Endothelial cell of umbilical vein (primary cell): ENCODE measurements at regions not wholly inside any gene's neighbourhood (a gene's known extent, or its start where the extent isn't known, plus 50 kb on each side); places are given as distances from the start of the nearest gene placed in this dataset.

Experiments used
- BruUV-seq: library from RNA; stranded (reverse); fragments of 400-500 nt; replicated peaks from 2 replicates; lab custom pipeline; 2021; lab: Mats Ljungman, UMichigan
- CTCF ChIA-PET: fragments of 300-600, 350-600 bp; sonication (Branson Sonifier 250); formaldehyde crosslinking; loops from one replicate; lab custom pipeline; 2021; ENCODE audit warnings: antibody characterized with exemption, inconsistent platforms; lab: Charles Lee
- POLR2A ChIA-PET: fragments of 300-600, 350-600 bp; sonication (Branson Sonifier 250); formaldehyde crosslinking; loops from one replicate; lab custom pipeline; 2021; ENCODE audit warnings: antibody characterized with exemption, inconsistent platforms; lab: Charles Lee
- DNase-seq: peaks from one replicate; pipeline ENCODE4 v3.0.0-alpha.2; 2011; ENCODE audit warnings: low read depth, low spot score
- FAIRE-seq: peaks from 2 replicates; lab custom pipeline; 2011; peaks lifted over from hg19 to GRCh38; lab: Jason Lieb, UNC
- H2AFZ ChIP-seq: 2 replicates; pipeline ENCODE4 v1.6.0; 2012; ENCODE audit warnings: low read depth, low read length, control low read depth, inconsistent platforms
- H3K27ac ChIP-seq: 2 replicates; pipeline ENCODE4 v1.5.1; 2011; ENCODE audit warnings: low read depth, mild to moderate bottlenecking, control low read depth, low read length, moderate library complexity; ENCODE audit not compliant: insufficient read depth
- H3K27me3 ChIP-seq, 2 experiments: 2 replicates each; pipeline versions ENCODE4 v1.6.0 to v1.6.1; 2011; ENCODE audit warnings: low read length in 2 of 2, mixed read lengths in 1 of 2; ENCODE audit not compliant: control insufficient read depth in 2 of 2, insufficient read depth in 2 of 2
- H3K36me3 ChIP-seq, 2 experiments: 2 replicates in 1 of 2; 3 replicates in 1 of 2; pipeline ENCODE4 v1.5.1; 2011; ENCODE audit warnings: low read length in 2 of 2, mild to moderate bottlenecking in 1 of 2, moderate library complexity in 1 of 2; ENCODE audit not compliant: control insufficient read depth in 2 of 2, insufficient read depth in 2 of 2; ENCODE audit errors: extremely low read depth in 1 of 2
- H3K4me1 ChIP-seq: 3 replicates; pipeline ENCODE4 v1.5.1; 2011; ENCODE audit warnings: mild to moderate bottlenecking, low read length; ENCODE audit not compliant: control insufficient read depth, insufficient read depth; ENCODE audit errors: extremely low read depth
- H3K4me2 ChIP-seq: 2 replicates; pipeline ENCODE4 v1.6.1; 2011; ENCODE audit warnings: low read length, control low read depth, mixed read lengths; ENCODE audit not compliant: insufficient read depth
- H3K4me3 ChIP-seq, 3 experiments: fragments of 200-600 bp in 1 of 3; sonication (generic), shearing (Covaris generic) in 1 of 3; replicated peaks in 1 of 3; 2 replicates each; pipeline ENCODE4 v1.5.1; 2011 to 2016; ENCODE audit warnings: control low read depth in 3 of 3, low read length in 3 of 3, mild to moderate bottlenecking in 2 of 3, inconsistent platforms in 1 of 3, low read depth in 1 of 3, moderate library complexity in 1 of 3; ENCODE audit not compliant: insufficient read depth in 1 of 3
- H3K79me2 ChIP-seq: 2 replicates; pipeline ENCODE4 v1.6.0; 2012; ENCODE audit warnings: low read length, inconsistent platforms; ENCODE audit not compliant: control insufficient read depth, insufficient read depth
- H3K9ac ChIP-seq: replicated peaks from 2 replicates; pipeline ENCODE3; 2011; ENCODE audit warnings: low read length, control low read depth; ENCODE audit not compliant: insufficient read depth; ENCODE audit errors: extremely low read depth
- H3K9me1 ChIP-seq: replicated peaks from 3 replicates; pipeline ENCODE4 v1.6.0; 2011; ENCODE audit warnings: mild to moderate bottlenecking, low read length; ENCODE audit not compliant: control insufficient read depth, insufficient read depth; ENCODE audit errors: extremely low read depth
- H3K9me3 ChIP-seq: replicated peaks from 2 replicates; pipeline ENCODE4 v1.5.1; 2012; ENCODE audit warnings: low read length, inconsistent platforms; ENCODE audit not compliant: control insufficient read depth, insufficient read depth
- H4K20me1 ChIP-seq: replicated peaks from 2 replicates; pipeline ENCODE3; 2011; ENCODE audit warnings: mild to moderate bottlenecking, low read length; ENCODE audit not compliant: control insufficient read depth, insufficient read depth; ENCODE audit errors: extremely low read depth
- CTCF ChIP-seq, 2 donors: IDR thresholded peaks; 1 replicate in 1 of 2; 2 replicates in 1 of 2; pipeline ENCODE4 v1.5.1; 2011; ENCODE audit warnings: low read length in 2 of 2, mild to moderate bottlenecking in 2 of 2, moderate library complexity in 2 of 2, control low read depth in 1 of 2, inconsistent platforms in 1 of 2, low read depth in 1 of 2; ENCODE audit not compliant: insufficient read depth in 1 of 2; ENCODE audit errors: extremely low read depth in 1 of 2
- EZH2 ChIP-seq: IDR thresholded peaks from 2 replicates; pipeline ENCODE4 v1.6.1; 2012; ENCODE audit warnings: borderline replicate concordance, low read depth, mild to moderate bottlenecking, moderate library complexity, low read length, inconsistent platforms; ENCODE audit not compliant: severe bottlenecking
- FOS ChIP-seq: IDR thresholded peaks from 2 replicates; pipeline ENCODE4 v1.6.1; 2011; ENCODE audit warnings: mild to moderate bottlenecking, low read length, moderate library complexity, borderline replicate concordance; ENCODE audit not compliant: insufficient read depth
- GATA2 ChIP-seq: IDR thresholded peaks from 2 replicates; pipeline ENCODE4 v1.7.0; 2011; ENCODE audit warnings: low read depth, mild to moderate bottlenecking, moderate library complexity, mixed read lengths, low read length; ENCODE audit not compliant: insufficient read length, insufficient read depth
- JUN ChIP-seq: IDR thresholded peaks from 2 replicates; pipeline ENCODE4 v1.6.1; 2011; ENCODE audit warnings: borderline replicate concordance, low read depth; ENCODE audit not compliant: insufficient read length, insufficient read depth
- MAX ChIP-seq: IDR thresholded peaks from 2 replicates; pipeline ENCODE4 v1.6.1; 2011; ENCODE audit not compliant: insufficient read depth, insufficient read length
- MYC ChIP-seq: IDR thresholded peaks from one replicate; pipeline ENCODE4 v1.6.1; 2011; ENCODE audit warnings: mild to moderate bottlenecking, low read depth, low read length
- POLR2A ChIP-seq: IDR thresholded peaks from 2 replicates; pipeline ENCODE4 v1.6.1; 2012; ENCODE audit warnings: low read depth, mild to moderate bottlenecking, control low read depth, low read length
- POLR2AphosphoS5 ChIP-seq: IDR thresholded peaks from 2 replicates; pipeline ENCODE4 v1.6.1; 2012; ENCODE audit warnings: low read depth, mild to moderate bottlenecking, control low read depth, low read length, moderate library complexity; ENCODE audit not compliant: insufficient read depth
- dilution Hi-C: fragments of 300-500 bp; cut with MboI; formaldehyde crosslinking; loops from one replicate; pipeline ENCODE4 v1.15.0; 2019; ENCODE audit warnings: low sequenced_read_pairs; ENCODE audit not compliant: extremely low pct_ligation_motif_present
- intact Hi-C: fragments of 100-400 bp; cut with micrococcal nuclease; formaldehyde crosslinking; loops from one replicate; pipeline ENCODE4 v1.10.0; 2022

GRCh38 chrX:13901354-13901753, 84.5 kb upstream of the GPM6B start:
- Histone ChIP-seq H2AFZ (no peak overlapping the region), H4K20me1 (no peaks in the 10 kb centered on the region), H3K4me1 (no peaks in the 10 kb centered on the region), H3K27me3 (no peaks in the 10 kb centered on the region), H3K9me3 (no peaks in the 10 kb centered on the region), H3K9ac (no peak overlapping the region), H3K4me2 (no peak overlapping the region), H3K79me2 (no peaks in the 10 kb centered on the region), H3K27ac (no peak overlapping the region), H3K4me3 (no peak overlapping the region), H3K36me3 (no peaks in the 10 kb centered on the region), H3K9me1 (no peaks in the 10 kb centered on the region)
- intact Hi-C loops, result no loop called here
- FAIRE-seq, result no peak
- DNase-seq, result no peak
- POLR2A ChIA-PET, result no interaction called here
- dilution Hi-C loops, result no loop called here
- TF ChIP-seq MAX (no peak), CTCF (IDR thresholded peaks at IDR 0.05; ENCODE audit: extremely low read depth in 1 of 2, insufficient read depth in 1 of 2, low read depth in 1 of 2, low read length in 2 of 2) (no peak), POLR2AphosphoS5 (no peak), MYC (no peak), JUN (no peak), FOS (no peak), GATA2 (no peak), POLR2A (no peak), EZH2 (no peak)
- BruUV-seq, result no TSS peak
- CTCF ChIA-PET, result no interaction called here
